MCF 10A (cell line): ENCODE measurements at regions not wholly inside any gene's neighbourhood (a gene's known extent, or its start where the extent isn't known, plus 50 kb on each side); places are given as distances from the start of the nearest gene placed in this dataset.
A peak's percentile ranks its signal among the peaks of the same experiment; 100 is the strongest.

Experiments used
- BruUV-seq: library from RNA; stranded (reverse); fragments of 400-500 nt; replicated peaks from 2 replicates; lab custom pipeline; 2021; lab: Mats Ljungman, UMichigan
- CTCF ChIA-PET: fragments of 300-600 bp; sonication (Branson Sonifier 250); formaldehyde crosslinking; extraction: SDS; loops from one replicate; lab custom pipeline; 2021; ENCODE audit warnings: antibody characterized with exemption, inconsistent platforms; lab: Yijun Ruan, JAX
- POLR2A ChIA-PET: fragments of 300-600, 350-650 bp; sonication (Branson Sonifier 250); formaldehyde crosslinking; extraction: SDS; loops from one replicate; lab custom pipeline; 2020; ENCODE audit warnings: antibody characterized with exemption, inconsistent platforms; lab: Yijun Ruan, JAX
- DNase-seq: peaks from one replicate; pipeline ENCODE4 v3.0.0-alpha.2; 2018; ENCODE audit not compliant: unreplicated experiment
- H3K27ac Mint-ChIP-seq: one replicate; pipeline ENCODE4 v1.8.0; 2022; ENCODE audit warnings: mild to moderate bottlenecking, low read depth, mixed read lengths; ENCODE audit not compliant: unreplicated experiment
- H3K27me3 Mint-ChIP-seq: one replicate; pipeline ENCODE4 v1.8.0; 2022; ENCODE audit warnings: mixed read lengths; ENCODE audit not compliant: insufficient read depth, unreplicated experiment
- H3K36me3 Mint-ChIP-seq: one replicate; pipeline ENCODE4 v1.8.0; 2022; ENCODE audit warnings: mild to moderate bottlenecking, moderate library complexity, mixed read lengths; ENCODE audit not compliant: insufficient read depth, unreplicated experiment
- H3K4me1 Mint-ChIP-seq: one replicate; pipeline ENCODE4 v1.8.0; 2022; ENCODE audit warnings: mixed read lengths; ENCODE audit not compliant: insufficient read depth, unreplicated experiment
- H3K4me3 Mint-ChIP-seq: one replicate; pipeline ENCODE4 v1.8.0; 2022; ENCODE audit warnings: mild to moderate bottlenecking, moderate library complexity, mixed read lengths; ENCODE audit not compliant: unreplicated experiment
- H3K9me3 Mint-ChIP-seq: one replicate; pipeline ENCODE4 v1.8.0; 2022; ENCODE audit warnings: mixed read lengths; ENCODE audit not compliant: unreplicated experiment
- intact Hi-C: fragments of 100-400 bp; cut with micrococcal nuclease; formaldehyde crosslinking; loops from 2 replicates; pipeline ENCODE4 v1.14.1; 2022
- TF ChIP-seq, protein P1 (sequence below): fragments of 200-600 bp; IDR thresholded peaks from one replicate; pipeline ENCODE4 v1.8.0; 2022; ENCODE audit warnings: antibody characterized with exemption, mild to moderate bottlenecking; ENCODE audit not compliant: unreplicated experiment

DNA sequence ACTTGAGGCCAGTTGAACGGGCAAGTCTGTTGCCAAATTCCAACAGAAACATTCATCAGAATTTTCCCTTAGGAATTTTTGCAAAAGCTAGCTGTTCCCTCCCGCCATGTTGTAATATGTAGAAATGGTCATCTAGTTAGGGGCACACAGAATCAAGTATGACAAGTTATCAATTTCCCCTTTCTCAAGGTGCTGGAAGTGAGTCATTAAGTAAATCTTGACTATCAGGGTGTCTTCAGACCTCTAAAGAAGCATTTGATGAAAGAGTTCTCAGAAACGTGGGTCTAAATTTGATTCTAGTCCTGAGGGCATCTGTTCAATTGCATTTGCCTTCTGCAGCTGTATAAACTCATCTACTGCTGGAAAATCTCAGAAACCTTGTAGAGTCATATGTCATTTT, 123.4 kb upstream of the FRMD4B start:
- no peak for DNase-seq
- no TSS peak for BruUV-seq

DNA sequence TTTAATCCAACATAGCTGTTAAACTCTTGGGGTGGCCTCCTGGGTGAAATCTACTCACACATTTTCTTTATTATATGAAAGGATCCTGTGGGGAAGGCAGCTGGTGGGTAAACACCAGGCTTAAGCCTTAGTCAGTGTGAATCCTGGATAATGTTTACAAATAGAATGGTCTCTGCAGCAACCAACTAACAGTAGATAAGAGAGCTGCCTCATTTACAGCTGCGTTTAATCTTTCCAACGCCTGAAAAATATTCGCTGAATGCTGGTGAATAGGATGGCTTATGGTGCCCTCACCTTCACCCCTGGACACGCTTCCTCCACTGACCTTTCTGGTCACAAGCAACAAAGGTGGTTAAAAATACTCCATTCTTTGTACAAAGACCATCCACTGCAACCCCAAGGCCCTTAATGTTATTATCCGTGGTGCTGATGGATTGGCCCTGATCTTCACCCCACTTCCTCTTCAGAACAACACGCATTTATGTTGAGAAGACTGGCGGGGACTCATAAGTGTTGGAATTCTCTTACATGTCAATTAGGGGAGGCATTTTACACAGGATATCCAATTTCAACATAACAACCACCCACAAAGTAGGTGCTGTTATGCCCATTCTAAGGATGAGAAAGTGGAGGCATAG, 120.0 kb upstream of the FRMD4B start:
- Mint-ChIP-seq H3K4me1 (peaks cover 19% of the 10 kb centered on the region), H3K27me3 (no peaks in the 10 kb centered on the region)
- CTCF ChIA-PET: interaction anchor here (0.6 kb wide), 1 partner anchor 286 kb away, joined by 3 read pairs; no protein-coding TSS in a partner anchor

More for the DNA sequence above, 123.4 kb upstream of the FRMD4B start:
- ChIA-PET CTCF (no interaction called here), POLR2A (interaction anchor here (1.1 to 1.3 kb wide), 2 partner anchors 32 to 38 kb away, joined by 3 to 9 read pairs; no protein-coding TSS in a partner anchor)
- TF ChIP-seq, protein P1, sequence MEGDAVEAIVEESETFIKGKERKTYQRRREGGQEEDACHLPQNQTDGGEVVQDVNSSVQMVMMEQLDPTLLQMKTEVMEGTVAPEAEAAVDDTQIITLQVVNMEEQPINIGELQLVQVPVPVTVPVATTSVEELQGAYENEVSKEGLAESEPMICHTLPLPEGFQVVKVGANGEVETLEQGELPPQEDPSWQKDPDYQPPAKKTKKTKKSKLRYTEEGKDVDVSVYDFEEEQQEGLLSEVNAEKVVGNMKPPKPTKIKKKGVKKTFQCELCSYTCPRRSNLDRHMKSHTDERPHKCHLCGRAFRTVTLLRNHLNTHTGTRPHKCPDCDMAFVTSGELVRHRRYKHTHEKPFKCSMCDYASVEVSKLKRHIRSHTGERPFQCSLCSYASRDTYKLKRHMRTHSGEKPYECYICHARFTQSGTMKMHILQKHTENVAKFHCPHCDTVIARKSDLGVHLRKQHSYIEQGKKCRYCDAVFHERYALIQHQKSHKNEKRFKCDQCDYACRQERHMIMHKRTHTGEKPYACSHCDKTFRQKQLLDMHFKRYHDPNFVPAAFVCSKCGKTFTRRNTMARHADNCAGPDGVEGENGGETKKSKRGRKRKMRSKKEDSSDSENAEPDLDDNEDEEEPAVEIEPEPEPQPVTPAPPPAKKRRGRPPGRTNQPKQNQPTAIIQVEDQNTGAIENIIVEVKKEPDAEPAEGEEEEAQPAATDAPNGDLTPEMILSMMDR: no peak
- no peak overlapping the region for H3K27ac Mint-ChIP-seq
- peaks cover 7% of the 10 kb centered on the region for H3K9me3 Mint-ChIP-seq
- peaks cover 22% of the 10 kb centered on the region for H3K4me1 Mint-ChIP-seq
- no peak overlapping the region for H3K4me3 Mint-ChIP-seq
- H3K27me3 Mint-ChIP-seq: no peaks in the 10 kb centered on the region
- intact Hi-C loops: no loop called here
- H3K36me3 Mint-ChIP-seq: no peaks in the 10 kb centered on the region

DNA sequence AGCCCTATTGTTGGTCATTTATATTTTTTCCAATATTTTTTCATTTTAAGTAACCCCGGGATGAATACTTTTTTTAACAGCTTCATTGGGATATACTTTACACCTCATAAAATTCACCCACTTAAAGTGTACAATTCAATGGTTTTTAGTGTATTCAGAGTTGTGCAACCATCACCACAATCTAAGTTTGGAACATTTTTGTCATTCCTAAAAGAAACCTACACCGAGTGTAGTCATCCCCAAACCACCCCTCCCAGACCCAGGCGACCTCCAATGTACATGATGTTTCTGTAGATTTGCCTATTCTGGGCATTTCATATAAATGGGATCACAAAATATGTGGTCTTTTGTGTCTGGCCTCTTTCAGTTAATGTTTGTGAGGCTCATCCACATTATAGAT, 118.3 kb upstream of the FRMD4B start:
- Mint-ChIP-seq H3K27me3 (no peaks in the 10 kb centered on the region), H3K4me3 (no peak overlapping the region), H3K4me1 (peaks cover 24% of the 10 kb centered on the region), H3K9me3 (no peaks in the 10 kb centered on the region), H3K36me3 (no peaks in the 10 kb centered on the region), H3K27ac (peak overlapping the region; percentile 54)
- peak; percentile 14 for DNase-seq
- POLR2A ChIA-PET: interaction anchor here (1.9 kb wide), 1 partner anchor 38 kb away, joined by 6 read pairs; no protein-coding TSS in a partner anchor
- TF ChIP-seq, protein P1: no peak
- CTCF ChIA-PET: interaction anchor here (0.6 kb wide), 1 partner anchor 80 kb away, joined by 3 read pairs; no protein-coding TSS in a partner anchor
- BruUV-seq: no TSS peak
- intact Hi-C loops: no loop called here

More for the DNA sequence above, 120.0 kb upstream of the FRMD4B start:
- H3K9me3 Mint-ChIP-seq: no peaks in the 10 kb centered on the region
- no peaks in the 10 kb centered on the region for H3K36me3 Mint-ChIP-seq
- no peak for DNase-seq
- intact Hi-C loops: no loop called here
- H3K4me3 Mint-ChIP-seq: no peak overlapping the region
- H3K27ac Mint-ChIP-seq: no peak overlapping the region
- POLR2A ChIA-PET: interaction anchor here (1.9 kb wide), 1 partner anchor 36 kb away, joined by 6 read pairs; no protein-coding TSS in a partner anchor
- TF ChIP-seq, protein P1: no peak
- BruUV-seq: no TSS peak

DNA sequence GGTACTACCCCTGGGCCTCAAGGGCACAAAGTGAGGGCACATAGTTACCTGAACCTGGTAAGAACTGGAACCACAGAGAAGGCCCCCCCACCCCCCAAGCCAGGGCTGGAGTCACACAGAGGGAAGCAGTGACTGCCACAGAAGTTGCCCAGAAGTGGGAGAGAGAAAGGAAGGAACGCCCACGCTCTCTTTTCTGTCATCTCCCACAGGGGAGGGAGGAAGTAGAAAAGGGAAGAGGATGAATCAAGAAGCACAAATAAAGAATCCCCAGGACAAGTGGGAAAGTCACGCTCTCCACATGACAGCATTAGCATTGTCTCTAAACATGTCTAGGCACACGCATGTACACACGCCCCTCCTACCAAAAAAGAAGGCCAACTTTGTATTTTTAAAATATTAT, 114.7 kb upstream of the FRMD4B start:
- intact Hi-C loops: no loop called here
- BruUV-seq: no TSS peak
- Mint-ChIP-seq H3K9me3 (peaks cover 8% of the 10 kb centered on the region), H3K27me3 (no peaks in the 10 kb centered on the region), H3K4me3 (no peak overlapping the region), H3K27ac (no peak overlapping the region), H3K36me3 (peaks cover 8% of the 10 kb centered on the region), H3K4me1 (peaks cover 24% of the 10 kb centered on the region)
- TF ChIP-seq, protein P1: no peak
- CTCF ChIA-PET: interaction anchor here (0.6 kb wide), 1 partner anchor 10 kb away, joined by 3 read pairs; no protein-coding TSS in a partner anchor
- POLR2A ChIA-PET: interaction anchor here (0.5 kb wide), 1 partner anchor 138 kb away, joined by 3 read pairs; no protein-coding TSS in a partner anchor
- no peak for DNase-seq
